GM18526 (cell line): ENCODE measurements at regions not wholly inside any gene's neighbourhood (a gene's known extent, or its start where the extent isn't known, plus 50 kb on each side); places are given as distances from the start of the nearest gene placed in this dataset.

Experiments
- POLR2A ChIP-seq: IDR thresholded peaks from 3 replicates; pipeline ENCODE4 v1.6.1; 2011; ENCODE audit not compliant: insufficient read length; ENCODE audit errors: extremely low read depth

DNA sequence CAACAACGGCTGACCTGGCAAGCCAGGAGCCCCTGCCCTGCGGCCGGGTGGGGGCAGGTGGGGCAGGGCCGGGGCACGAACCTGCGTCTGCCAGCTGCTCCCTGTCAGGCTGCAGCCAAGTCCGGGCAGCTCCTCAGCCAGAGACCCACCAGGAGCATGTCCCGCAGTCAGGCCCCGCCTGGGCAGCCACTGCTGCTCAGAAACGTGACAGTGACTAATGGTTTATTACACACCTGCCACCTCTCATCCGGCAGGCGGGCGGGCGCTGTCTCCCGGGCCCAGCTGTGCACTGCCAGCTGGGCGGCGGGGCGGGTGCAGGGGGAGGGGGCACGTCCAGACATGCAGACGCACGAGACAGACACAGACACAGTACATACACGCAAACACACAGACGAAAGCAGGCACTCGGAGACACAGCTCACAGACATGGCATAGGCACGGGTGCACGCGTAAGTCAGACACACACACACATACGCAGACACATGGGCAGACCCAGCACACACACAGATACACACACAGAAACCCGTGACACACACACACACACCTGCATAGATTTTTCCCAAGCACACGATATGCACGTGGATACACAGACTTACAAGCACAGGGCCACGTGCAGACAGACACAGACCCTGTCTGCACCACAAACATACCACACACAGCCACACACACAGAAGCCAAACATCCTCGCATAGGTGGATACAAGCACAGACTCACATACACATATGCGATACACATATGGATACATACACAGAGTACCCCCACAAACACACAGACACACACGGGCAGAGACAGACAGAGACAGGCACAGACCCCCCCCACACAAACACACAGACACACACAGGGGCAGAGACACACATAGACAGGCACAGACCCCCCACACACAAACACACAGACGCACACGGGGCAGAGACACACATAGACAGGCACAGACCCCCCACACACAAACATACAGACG is 248.3 kb upstream of the CIBAR2 start:
- TF ChIP-seq POLR2A, result no peak

DNA sequence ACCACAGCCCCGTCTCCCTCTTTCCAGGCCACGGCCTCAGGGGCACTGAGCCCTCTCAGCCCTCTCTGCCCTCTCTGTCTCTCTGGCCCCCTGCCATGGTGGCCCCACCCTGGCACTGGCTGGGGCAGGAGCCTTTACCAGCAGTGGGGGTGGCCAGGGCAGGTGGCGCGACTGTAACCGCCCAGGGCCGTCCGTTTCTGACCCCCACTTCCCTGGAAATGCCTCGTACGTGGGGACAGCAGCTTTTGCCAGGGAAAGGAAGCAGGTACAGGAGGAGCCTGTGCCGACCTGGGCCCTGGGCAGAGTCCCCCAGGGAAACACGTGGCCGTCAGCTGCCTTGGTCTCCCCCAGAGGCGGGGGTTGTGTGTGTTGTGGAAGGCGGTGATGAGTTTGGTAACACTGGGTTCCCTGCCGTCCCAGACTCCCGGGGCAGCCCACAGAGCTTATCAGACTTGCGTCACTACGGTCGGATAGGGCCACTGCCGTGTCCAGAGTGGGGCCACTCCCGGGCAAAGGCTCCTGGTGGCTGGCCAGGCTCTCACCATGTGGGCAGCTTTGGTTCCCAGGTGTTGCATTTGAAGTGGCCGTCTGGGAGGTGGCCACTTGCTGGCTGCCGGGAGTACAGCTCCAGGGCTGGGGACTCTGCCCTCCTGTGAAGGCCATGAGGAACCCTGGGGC is 249.3 kb upstream of the CIBAR2 start:
- no peak for TF ChIP-seq POLR2A

DNA sequence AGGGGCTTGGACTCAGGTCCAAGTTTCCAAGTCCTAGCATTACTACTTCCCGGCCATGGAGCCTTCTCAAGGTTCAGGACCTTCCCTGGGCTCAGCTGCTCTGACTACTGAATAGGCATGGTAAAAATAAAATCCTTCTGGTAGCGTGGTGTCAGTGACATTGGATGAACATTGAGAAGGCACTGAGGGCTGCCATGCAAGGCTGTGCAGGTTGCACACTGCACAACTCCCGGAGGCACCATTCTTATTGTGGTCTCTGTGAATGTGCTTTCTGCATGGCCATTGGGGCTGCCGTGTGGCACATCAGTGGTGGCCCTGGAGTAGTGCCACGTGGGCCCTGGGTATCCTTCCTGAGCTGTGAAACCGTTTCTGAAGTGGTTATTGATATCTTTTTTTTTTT is 250.2 kb upstream of the CIBAR2 start:
- TF ChIP-seq POLR2A, result no peak

DNA sequence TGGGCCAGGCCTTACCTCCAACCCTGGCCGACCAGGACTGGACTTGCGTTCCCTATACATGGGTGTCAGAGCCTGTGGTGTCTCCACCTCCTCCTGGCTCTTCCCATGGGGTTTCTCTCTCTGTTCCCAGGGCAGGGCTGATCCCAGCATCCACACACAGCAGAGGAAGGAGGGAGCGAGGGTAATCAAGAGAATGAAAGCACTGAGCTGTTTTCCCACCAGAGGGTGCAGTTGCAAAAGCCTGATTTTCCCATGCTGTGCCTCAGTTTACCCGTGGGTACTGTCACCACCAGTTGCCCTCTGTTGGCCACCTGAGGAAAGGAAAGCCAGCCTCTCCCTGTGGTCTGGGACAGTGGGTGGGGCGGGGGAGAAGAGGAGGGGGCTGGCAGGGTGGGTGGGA is 249.7 kb upstream of the GSE1 start:
- no peak for TF ChIP-seq POLR2A

DNA sequence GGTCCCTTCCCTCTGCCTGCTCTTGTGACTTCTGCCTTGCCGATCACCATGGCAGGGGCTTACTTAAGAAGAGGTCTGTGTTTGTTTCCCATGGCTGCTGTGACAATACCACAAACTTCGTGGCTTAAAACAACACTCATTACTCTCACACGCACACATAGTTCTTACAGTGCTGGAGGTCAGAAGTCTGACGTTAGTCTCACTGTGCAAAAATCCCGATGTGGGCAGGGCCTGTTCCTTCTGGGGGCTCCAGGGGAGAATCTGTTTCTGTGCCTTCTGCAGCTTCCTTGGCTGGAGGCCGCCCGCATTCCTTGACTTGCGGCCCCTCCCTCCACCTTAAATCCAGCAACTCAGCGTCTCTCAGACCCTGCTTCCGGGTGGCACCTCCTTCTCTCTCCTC is 249.2 kb upstream of the GSE1 start:
- no peak for TF ChIP-seq POLR2A

DNA sequence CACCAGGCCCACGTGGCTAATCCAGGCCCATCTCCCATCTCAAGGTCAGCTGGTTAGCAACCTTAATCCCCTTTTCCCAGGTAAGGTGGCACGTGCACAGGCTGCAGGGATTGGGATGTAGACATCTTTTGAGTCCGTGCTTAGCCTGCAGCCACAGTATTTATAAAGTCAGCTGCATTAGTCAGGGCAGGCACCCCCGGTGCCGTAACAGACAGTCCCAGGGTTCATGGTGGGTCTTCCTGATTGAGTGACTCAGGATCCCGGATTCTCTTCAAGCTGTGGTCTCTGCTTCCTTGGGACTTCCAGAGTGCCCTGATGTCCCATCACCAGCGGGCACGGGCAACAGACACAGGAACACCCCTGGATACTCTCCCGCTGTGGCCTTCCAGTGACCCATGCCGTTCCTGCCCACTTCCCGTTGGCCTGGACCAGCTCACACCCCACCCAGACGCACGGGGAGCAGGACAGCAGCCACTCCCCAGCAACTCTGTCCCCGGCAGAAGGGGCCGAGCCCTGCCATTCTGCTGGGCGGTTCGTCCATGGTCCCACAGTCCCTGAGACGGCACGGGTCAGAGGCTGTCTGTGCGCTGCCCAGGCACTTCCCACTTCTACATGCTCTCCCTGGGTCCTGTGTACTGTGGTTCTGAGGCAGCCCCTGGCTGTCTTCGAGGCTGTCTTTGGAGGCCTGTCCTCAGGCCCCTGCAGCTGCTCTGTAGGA is 248.6 kb upstream of the GSE1 start:
- TF ChIP-seq POLR2A, result no peak

DNA sequence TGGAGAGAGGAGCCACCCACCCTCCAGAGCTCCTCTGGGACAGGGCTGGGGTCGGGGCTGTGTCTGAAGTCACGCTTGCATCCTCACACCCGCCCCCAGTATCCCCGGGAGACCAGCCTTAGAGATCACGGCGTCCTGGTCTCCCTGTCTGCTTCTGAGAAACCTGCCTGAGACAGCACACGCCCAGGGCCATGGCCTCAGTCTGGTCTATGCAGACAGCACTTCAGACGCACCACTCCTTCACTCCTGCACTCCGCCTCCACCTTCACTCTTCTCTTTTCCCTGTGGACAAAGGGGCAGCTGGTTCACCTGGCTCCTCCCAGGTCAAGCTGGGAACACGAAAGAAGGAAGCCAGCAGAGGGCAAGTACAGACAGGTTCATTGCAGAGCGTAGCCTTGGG is 248.0 kb upstream of the GSE1 start:
- TF ChIP-seq POLR2A, result no peak

DNA sequence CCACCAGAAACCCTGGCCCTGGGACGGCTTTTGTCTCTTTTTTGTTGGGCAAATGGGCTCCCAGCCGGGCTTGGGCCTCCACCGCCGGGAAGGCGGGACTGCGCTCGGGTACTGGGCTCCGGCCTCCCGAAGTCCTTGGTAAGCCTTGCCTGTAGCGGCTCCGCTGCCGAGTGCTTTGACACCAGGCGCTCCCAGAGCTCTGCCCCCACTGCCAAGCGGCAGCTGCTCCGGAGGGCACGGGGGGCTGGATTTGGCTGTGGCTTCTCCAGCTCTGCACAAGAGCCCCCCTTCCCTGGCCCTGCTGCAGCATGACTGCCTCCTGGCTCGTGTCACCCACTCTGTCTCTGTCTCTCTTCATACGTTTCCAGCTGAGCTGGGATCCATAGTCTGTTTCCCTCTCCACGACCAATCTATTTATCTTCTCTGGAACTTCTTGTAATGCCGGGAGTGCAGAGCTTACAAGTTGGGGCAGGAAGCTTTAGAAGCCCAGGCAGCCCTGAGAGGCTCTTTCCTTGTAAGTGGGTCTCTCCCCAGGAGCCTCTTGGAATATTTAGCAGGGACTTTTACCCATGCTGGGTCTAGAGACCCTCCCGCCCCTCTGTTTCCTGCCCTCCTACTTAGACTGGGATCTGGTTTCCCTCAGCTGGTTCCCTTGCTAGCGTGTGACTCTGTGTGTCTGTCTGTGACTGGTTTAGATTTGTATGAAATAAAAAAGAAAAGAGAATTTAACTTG is 246.9 kb upstream of the GSE1 start:
- no peak for TF ChIP-seq POLR2A

DNA sequence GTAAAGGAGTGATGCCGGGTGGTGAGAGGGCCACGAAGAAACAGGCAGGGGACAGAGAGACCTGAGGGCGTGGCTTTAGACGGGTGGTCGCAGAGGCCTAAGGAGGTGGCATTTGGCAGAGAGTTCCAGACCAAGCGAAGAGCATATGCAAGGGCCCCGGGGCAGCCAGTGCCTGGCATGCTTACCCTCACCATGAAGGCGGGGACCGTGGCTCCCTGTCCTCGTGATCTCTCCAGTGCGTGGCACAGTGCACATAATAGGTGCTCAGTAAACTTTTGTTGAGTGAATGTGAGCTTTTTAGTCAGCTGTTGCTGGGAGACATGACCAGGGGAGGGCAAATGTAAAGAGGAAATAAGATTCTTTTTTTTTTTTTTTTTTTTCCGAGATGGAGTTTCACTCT is 245.6 kb upstream of the GSE1 start:
- TF ChIP-seq POLR2A, result no peak

DNA sequence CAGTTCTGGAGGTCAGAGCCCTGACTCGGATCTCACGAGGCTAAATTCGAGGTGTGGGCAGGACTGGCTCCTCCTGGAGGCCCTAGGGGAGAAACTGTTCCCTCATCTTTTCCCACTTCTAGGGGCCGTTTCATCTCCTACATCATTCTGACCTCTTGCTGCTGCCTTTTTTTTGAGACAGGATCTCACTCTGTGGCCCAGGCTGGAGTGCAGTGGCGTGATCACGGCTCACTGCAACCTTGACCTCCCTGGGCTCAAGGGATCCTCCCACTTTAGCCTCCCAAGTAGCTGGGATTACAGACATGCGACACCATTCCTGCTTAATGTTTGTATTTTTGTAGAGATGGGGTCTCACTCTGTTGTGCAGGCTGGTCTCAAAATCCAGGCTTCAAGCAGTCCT is 244.1 kb upstream of the GSE1 start:
- no peak for TF ChIP-seq POLR2A

DNA sequence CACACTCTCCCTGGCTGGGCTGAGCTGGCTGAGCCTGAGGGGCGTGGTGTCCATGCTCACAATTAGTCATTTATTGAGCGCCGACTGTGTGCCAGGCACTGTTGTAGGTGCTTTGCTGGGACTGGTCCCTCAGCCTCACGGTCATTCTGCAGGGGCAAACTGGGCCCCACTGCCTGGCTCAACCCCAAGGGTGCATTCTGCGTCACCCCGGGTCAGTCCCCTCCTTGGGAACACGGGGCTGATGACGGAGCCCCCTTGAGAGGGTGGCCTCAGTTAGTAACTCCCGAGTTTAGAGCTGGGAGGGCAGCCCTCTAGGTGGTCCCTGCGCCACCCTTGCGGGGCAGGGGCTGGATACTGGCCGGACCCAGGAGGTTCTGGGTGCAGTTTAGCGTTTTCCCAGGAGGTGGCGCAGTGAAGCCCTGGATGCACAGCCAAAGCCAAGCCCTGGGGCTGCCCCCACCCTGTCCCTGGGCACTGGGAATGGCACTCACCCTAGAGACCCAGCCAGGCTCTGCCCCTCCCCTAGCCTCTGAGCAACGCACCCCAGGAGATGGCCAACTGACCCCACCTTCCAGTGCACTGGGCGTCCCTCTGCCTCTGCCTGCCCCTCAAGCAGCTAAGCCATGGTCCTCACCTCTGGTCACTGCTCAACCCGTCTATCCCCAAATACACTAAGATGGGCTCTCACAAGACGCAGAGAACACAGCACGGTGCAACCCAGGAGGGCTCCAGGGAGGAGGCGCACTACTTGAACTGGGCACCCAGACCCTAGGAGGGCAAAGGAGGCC is 243.2 kb upstream of the GSE1 start:
- no peak for TF ChIP-seq POLR2A

DNA sequence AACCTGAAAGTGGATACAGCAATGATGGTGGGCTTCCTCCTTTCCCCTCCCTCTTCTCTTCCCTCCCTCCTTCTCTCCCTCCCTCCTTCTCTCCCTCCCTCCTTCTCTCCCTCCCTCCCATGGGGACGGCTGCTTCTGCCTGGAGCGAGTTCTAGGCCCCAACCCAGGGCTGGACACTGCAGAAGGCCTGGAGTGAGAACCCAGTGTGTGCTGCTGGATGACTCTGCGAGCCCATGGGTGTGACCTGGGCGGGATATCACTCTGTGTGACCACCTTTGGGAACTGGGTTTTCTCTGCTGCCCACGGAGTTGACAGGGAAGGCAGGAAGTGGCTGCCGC is 242.6 kb upstream of the GSE1 start:
- TF ChIP-seq POLR2A, result no peak

DNA sequence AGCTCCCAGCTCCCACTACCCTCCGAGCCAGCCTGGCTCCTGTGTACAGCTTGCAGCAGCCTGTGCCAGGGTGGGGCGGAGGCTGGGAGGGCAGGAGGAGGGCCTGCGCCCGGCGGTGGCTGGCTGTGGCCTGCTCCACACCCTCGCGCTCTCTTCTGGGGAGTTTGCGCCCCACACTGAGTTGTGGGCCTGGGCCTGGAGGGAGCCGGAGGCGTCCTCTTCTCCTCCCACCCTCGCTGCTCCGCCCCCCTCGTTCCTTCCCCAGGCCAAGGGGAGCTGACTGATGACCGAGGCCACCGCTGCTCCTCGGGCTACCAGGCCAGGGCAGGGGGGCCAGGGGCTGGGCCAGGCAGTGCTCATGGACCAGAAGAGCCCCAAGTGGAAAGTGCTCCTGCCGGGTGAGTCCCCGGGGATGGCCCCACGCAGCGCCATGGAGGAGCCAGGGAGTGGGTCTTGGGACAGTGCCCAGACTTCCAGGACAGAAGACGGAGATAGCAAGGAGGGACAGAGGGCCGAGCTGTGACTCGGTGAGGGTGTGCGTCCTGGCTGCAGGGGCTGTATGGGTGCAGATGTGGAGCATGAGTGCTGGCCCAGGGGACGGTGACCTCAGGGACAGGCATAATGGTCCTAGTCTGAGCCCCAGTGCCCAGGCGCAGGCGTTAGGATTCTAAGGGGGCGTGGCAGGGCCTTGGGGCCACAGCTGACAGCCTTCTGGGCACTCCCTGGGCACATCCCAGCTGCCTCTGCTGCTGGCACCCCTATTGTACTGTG is 242.1 kb upstream of the GSE1 start:
- TF ChIP-seq POLR2A, result no peak

DNA sequence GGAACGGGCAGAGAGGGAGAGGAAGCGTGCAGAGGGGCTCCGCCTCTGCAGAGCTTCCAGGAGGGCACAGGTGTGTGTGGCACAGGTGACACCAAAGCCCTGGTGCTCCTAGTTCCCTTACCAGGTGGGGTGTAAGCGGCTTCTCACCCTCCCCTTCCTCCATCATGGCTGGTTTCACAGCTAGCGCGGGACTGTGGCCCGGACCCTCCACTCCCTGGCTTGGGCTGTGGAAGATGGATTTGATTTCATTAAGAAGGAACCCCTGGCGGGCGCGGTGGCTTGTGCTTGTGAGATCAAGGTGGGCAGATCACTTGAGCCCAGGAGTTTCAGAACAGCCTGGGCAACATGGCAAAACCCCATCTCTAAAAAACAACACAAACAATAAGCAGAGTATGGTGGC is 241.2 kb upstream of the GSE1 start:
- TF ChIP-seq POLR2A, result no peak

DNA sequence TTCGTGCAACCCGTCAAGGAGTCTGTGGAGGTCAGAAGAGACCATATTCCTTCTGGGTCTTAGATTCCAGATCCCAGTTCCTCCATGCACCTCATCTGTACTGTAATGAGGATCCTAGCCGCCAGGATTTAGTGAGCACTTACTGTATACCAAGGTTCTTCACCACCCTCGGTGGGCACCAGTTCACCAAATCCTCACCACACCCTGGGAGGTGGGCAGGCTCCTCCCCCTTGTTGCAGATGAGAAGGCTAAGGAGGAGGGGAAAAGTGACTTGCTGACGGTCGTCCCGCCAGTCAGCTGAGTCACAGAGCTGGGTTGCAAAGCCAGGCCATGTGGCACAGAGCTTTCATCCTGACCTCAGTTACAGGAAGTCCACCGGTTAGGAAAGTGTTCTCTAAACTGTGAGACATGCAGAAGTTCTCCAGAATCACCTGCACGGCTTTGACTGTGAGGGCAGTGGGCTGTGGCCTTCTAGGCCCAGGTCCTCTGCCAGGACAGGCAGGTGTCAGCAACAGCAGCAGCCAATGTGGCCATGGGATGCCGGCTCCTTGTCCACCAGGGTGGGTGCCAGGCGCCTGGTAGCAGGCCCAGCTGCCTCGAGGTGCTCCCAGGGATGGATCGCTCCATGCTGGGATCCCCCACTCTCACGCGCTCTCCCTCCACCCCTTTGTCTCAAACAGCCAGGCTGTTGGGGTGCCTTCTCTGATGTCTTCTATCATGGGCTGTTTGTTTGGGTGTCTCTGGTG is 240.3 kb upstream of the GSE1 start:
- no peak for TF ChIP-seq POLR2A
